Uterus (tissue), 2 donors: ENCODE measurements at regions not wholly inside any gene's neighbourhood (a gene's known extent, or its start where the extent isn't known, plus 50 kb on each side); places are given as distances from the start of the nearest gene placed in this dataset.

Experiments used
- POLR2A ChIP-seq, 2 donors: fragments of 450-650 bp; IDR thresholded peaks; one replicate each; pipeline ENCODE4 v1.6.1; 2016; ENCODE audit warnings: antibody characterized with exemption in 2 of 2, mild to moderate bottlenecking in 1 of 2, moderate library complexity in 1 of 2
- TF ChIP-seq, protein P1 (sequence below), 4 experiments: fragments of 200-600 bp in 2 of 4; fragments of 450-650 bp in 2 of 4; sonication (generic) in 2 of 4; IDR thresholded peaks; one replicate each; pipeline ENCODE4 v1.5.1; 2016 to 2019; ENCODE audit warnings: antibody characterized with exemption in 4 of 4, mild to moderate bottlenecking in 2 of 4, moderate library complexity in 1 of 4

- TF ChIP-seq, protein P1, sequence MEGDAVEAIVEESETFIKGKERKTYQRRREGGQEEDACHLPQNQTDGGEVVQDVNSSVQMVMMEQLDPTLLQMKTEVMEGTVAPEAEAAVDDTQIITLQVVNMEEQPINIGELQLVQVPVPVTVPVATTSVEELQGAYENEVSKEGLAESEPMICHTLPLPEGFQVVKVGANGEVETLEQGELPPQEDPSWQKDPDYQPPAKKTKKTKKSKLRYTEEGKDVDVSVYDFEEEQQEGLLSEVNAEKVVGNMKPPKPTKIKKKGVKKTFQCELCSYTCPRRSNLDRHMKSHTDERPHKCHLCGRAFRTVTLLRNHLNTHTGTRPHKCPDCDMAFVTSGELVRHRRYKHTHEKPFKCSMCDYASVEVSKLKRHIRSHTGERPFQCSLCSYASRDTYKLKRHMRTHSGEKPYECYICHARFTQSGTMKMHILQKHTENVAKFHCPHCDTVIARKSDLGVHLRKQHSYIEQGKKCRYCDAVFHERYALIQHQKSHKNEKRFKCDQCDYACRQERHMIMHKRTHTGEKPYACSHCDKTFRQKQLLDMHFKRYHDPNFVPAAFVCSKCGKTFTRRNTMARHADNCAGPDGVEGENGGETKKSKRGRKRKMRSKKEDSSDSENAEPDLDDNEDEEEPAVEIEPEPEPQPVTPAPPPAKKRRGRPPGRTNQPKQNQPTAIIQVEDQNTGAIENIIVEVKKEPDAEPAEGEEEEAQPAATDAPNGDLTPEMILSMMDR (IDR thresholded peaks at IDR 0.05) = no peak
- TF ChIP-seq POLR2A (IDR thresholded peaks at IDR 0.05) = no peak
These were observed 65.5 kb upstream of the GPC1 start for GRCh38 chr2:240369801-240370585.
